ENCODE measurements at regions not wholly inside any gene's neighbourhood (a gene's known extent, or its start where the extent isn't known, plus 50 kb on each side); places are given as distances from the start of the nearest gene placed in this dataset.
"Not testable (repeated sequence)": the region's sequence is repeated elsewhere in the genome, so short reads cannot be mapped to it uniquely, and the experiment has no call there.

DNA sequence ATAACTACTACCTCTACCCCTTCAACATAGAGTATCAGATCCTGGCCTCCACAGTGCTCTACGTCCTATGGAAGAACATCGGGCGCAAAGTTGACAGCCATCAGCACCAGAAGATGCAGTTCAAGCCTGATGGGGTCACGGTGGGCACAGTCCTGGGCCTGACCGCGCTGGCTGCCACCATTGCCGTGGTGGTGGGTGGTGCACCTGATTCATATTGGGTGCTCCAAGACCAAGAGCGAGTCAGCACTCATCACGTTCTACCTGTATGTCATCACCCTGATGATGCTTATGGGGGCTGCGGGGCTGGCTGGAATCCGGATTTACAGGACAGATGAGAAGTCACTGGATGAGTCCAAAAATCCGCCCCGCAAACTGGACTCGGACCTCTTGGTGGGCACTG, 846.4 kb downstream of the RPIA start:
- H3K27me3 ChIP-seq (ENCODE audit: insufficient read depth, low read length); H3K9ac ChIP-seq (ENCODE audit: low read length); ATAC-seq; H2AFZ ChIP-seq (ENCODE audit: low read depth, low read length, poor library complexity, severe bottlenecking); H3K27ac ChIP-seq (ENCODE audit: low read depth, low read length); DNase-seq (ENCODE audit: low read depth, low spot score); H3K79me2 ChIP-seq (ENCODE audit: insufficient read depth, low read length); H3K9me2 ChIP-seq (ENCODE audit: insufficient read depth); H3K9me3 ChIP-seq (ENCODE audit: control insufficient read depth in 1 of 2, insufficient read depth in 1 of 2, low read depth in 1 of 2, low read length in 2 of 2); CTCF ChIA-PET; POLR2A ChIA-PET; H3K4me3 ChIP-seq (replicated peaks in 1 of 2; ENCODE audit: low read depth in 1 of 2, low read length in 2 of 2); intact Hi-C loops (cut with micrococcal nuclease); RAD21 ChIA-PET (ENCODE audit: low non-redundant PET in 1 of 2, low total read pairs in 2 of 2, uncharacterized antibody in 2 of 2, unreplicated experiment in 2 of 2); H3K4me2 ChIP-seq (ENCODE audit: low read length); H3K36me3 ChIP-seq (ENCODE audit: control insufficient read depth in 1 of 2, insufficient read depth in 2 of 2, low read length in 2 of 2); BruUV-seq (replicated peaks); H4K20me1 ChIP-seq (ENCODE audit: insufficient read depth); H3K4me1 ChIP-seq (ENCODE audit: control insufficient read depth in 1 of 2, insufficient read depth in 2 of 2, low read length in 2 of 2): not testable (repeated sequence)

GRCh38 chr2:89544110-89544509, 852.6 kb downstream of the RPIA start:
- BruUV-seq (replicated peaks); RAD21 ChIA-PET (ENCODE audit: low non-redundant PET in 1 of 2, low total read pairs in 2 of 2, uncharacterized antibody in 2 of 2, unreplicated experiment in 2 of 2); DNase-seq (ENCODE audit: low read depth, low spot score); H3K79me2 ChIP-seq (ENCODE audit: insufficient read depth, low read length); intact Hi-C loops (cut with micrococcal nuclease); H2AFZ ChIP-seq (ENCODE audit: low read depth, low read length, poor library complexity, severe bottlenecking); H4K20me1 ChIP-seq (ENCODE audit: insufficient read depth); H3K27me3 ChIP-seq (ENCODE audit: insufficient read depth, low read length); H3K4me1 ChIP-seq (ENCODE audit: control insufficient read depth in 1 of 2, insufficient read depth in 2 of 2, low read length in 2 of 2); H3K4me2 ChIP-seq (ENCODE audit: low read length); H3K27ac ChIP-seq (ENCODE audit: low read depth, low read length); POLR2A ChIA-PET; H3K9me2 ChIP-seq (ENCODE audit: insufficient read depth); H3K9me3 ChIP-seq (ENCODE audit: control insufficient read depth in 1 of 2, insufficient read depth in 1 of 2, low read depth in 1 of 2, low read length in 2 of 2); H3K9ac ChIP-seq (ENCODE audit: low read length); H3K36me3 ChIP-seq (ENCODE audit: control insufficient read depth in 1 of 2, insufficient read depth in 2 of 2, low read length in 2 of 2); ATAC-seq; CTCF ChIA-PET; H3K4me3 ChIP-seq (replicated peaks in 1 of 2; ENCODE audit: low read depth in 1 of 2, low read length in 2 of 2): not testable (repeated sequence)

DNA sequence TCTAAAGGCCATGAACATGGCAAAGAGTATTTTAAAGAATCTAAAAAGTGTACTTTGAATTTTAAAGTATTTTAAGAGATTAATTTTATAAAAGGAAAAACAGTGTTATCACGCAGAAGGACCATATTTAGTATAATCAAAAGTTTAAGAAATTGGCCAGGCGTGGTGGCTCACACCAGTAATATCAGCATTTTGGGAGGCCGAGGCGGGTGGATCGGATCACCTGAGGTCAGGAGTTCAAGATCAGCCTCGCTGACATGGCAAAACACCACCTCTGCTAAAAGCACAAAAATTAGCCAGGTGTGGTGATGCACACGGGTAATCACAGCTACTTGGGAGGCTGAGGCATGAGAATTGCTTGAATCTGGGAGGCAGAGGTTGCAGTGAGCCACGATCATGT, 887.7 kb downstream of the RPIA start:
- CTCF ChIA-PET; POLR2A ChIA-PET; H3K9ac ChIP-seq (ENCODE audit: low read length); ATAC-seq; H3K4me1 ChIP-seq (ENCODE audit: control insufficient read depth in 1 of 2, insufficient read depth in 2 of 2, low read length in 2 of 2); H3K36me3 ChIP-seq (ENCODE audit: control insufficient read depth in 1 of 2, insufficient read depth in 2 of 2, low read length in 2 of 2); H3K79me2 ChIP-seq (ENCODE audit: insufficient read depth, low read length); BruUV-seq (replicated peaks); H3K9me3 ChIP-seq (ENCODE audit: control insufficient read depth in 1 of 2, insufficient read depth in 1 of 2, low read depth in 1 of 2, low read length in 2 of 2); H3K9me2 ChIP-seq (ENCODE audit: insufficient read depth); H4K20me1 ChIP-seq (ENCODE audit: insufficient read depth); H3K27me3 ChIP-seq (ENCODE audit: insufficient read depth, low read length); RAD21 ChIA-PET (ENCODE audit: low non-redundant PET in 1 of 2, low total read pairs in 2 of 2, uncharacterized antibody in 2 of 2, unreplicated experiment in 2 of 2); DNase-seq (ENCODE audit: low read depth, low spot score); H3K4me2 ChIP-seq (ENCODE audit: low read length); H2AFZ ChIP-seq (ENCODE audit: low read depth, low read length, poor library complexity, severe bottlenecking); H3K27ac ChIP-seq (ENCODE audit: low read depth, low read length); intact Hi-C loops (cut with micrococcal nuclease); H3K4me3 ChIP-seq (replicated peaks in 1 of 2; ENCODE audit: low read depth in 1 of 2, low read length in 2 of 2): not testable (repeated sequence)

- H4K20me1 ChIP-seq (ENCODE audit: insufficient read depth); H3K9me3 ChIP-seq (ENCODE audit: control insufficient read depth in 1 of 2, insufficient read depth in 1 of 2, low read depth in 1 of 2, low read length in 2 of 2); H3K4me3 ChIP-seq (replicated peaks in 1 of 2; ENCODE audit: low read depth in 1 of 2, low read length in 2 of 2); ATAC-seq; H3K36me3 ChIP-seq (ENCODE audit: control insufficient read depth in 1 of 2, insufficient read depth in 2 of 2, low read length in 2 of 2); H3K9me2 ChIP-seq (ENCODE audit: insufficient read depth); H3K27me3 ChIP-seq (ENCODE audit: insufficient read depth, low read length); H3K4me1 ChIP-seq (ENCODE audit: control insufficient read depth in 1 of 2, insufficient read depth in 2 of 2, low read length in 2 of 2); DNase-seq (ENCODE audit: low read depth, low spot score); H2AFZ ChIP-seq (ENCODE audit: low read depth, low read length, poor library complexity, severe bottlenecking); POLR2A ChIA-PET; intact Hi-C loops (cut with micrococcal nuclease); RAD21 ChIA-PET (ENCODE audit: low non-redundant PET in 1 of 2, low total read pairs in 2 of 2, uncharacterized antibody in 2 of 2, unreplicated experiment in 2 of 2); H3K9ac ChIP-seq (ENCODE audit: low read length); BruUV-seq (replicated peaks); CTCF ChIA-PET; H3K79me2 ChIP-seq (ENCODE audit: insufficient read depth, low read length); H3K27ac ChIP-seq (ENCODE audit: low read depth, low read length); H3K4me2 ChIP-seq (ENCODE audit: low read length): not testable (repeated sequence)
These were observed 891.3 kb downstream of the RPIA start for GRCh38 chr2:89582816-89583215.

DNA sequence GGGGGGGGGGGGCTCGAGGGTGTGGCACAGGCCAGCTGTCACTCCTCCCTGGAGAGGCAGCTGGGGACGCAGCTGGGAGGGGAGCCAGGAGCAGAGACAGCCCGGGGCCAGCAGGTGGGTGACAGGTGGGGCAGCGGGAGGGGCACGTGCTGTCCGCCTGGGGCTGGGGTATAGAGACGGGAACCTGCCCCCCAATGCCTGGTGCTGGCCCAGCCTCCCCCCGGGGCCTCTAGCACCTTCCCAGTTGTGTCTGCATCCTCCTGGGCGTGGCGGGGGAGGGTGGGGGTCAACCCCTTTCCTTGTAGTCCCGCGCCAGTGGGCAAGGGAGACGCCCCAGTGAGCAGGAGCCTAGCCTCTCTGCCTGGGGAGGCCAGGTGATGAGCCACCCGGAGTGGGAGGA, 892.6 kb downstream of the RPIA start:
- not testable (repeated sequence) for H3K4me3 ChIP-seq (replicated peaks in 1 of 2; ENCODE audit: low read depth in 1 of 2, low read length in 2 of 2); BruUV-seq (replicated peaks)

More for the DNA sequence above, 892.6 kb downstream of the RPIA start:
- H4K20me1 ChIP-seq (ENCODE audit: insufficient read depth); POLR2A ChIA-PET; intact Hi-C loops (cut with micrococcal nuclease); H3K9me3 ChIP-seq (ENCODE audit: control insufficient read depth in 1 of 2, insufficient read depth in 1 of 2, low read depth in 1 of 2, low read length in 2 of 2); H3K9ac ChIP-seq (ENCODE audit: low read length); H3K4me1 ChIP-seq (ENCODE audit: control insufficient read depth in 1 of 2, insufficient read depth in 2 of 2, low read length in 2 of 2); CTCF ChIA-PET; H3K9me2 ChIP-seq (ENCODE audit: insufficient read depth); H2AFZ ChIP-seq (ENCODE audit: low read depth, low read length, poor library complexity, severe bottlenecking); H3K4me2 ChIP-seq (ENCODE audit: low read length); H3K27me3 ChIP-seq (ENCODE audit: insufficient read depth, low read length); DNase-seq (ENCODE audit: low read depth, low spot score); H3K36me3 ChIP-seq (ENCODE audit: control insufficient read depth in 1 of 2, insufficient read depth in 2 of 2, low read length in 2 of 2); RAD21 ChIA-PET (ENCODE audit: low non-redundant PET in 1 of 2, low total read pairs in 2 of 2, uncharacterized antibody in 2 of 2, unreplicated experiment in 2 of 2); ATAC-seq; H3K27ac ChIP-seq (ENCODE audit: low read depth, low read length); H3K79me2 ChIP-seq (ENCODE audit: insufficient read depth, low read length): not testable (repeated sequence)

All from HCT116 (cell line).